GM12891 (cell line): ENCODE measurements at regions not wholly inside any gene's neighbourhood (a gene's known extent, or its start where the extent isn't known, plus 50 kb on each side); places are given as distances from the start of the nearest gene placed in this dataset.
A peak's percentile ranks its signal among the peaks of the same experiment; 100 is the strongest.

Source experiments
- DNase-seq: peaks from one replicate; pipeline ENCODE4 v3.0.0; 2011; ENCODE audit warnings: low spot score; ENCODE audit not compliant: insufficient read length
- FAIRE-seq: peaks from 2 replicates; lab custom pipeline; 2011; peaks lifted over from hg19 to GRCh38; lab: Jason Lieb, UNC
- PAX5 ChIP-seq: IDR thresholded peaks from 2 replicates; pipeline ENCODE4 v1.6.1; 2011; ENCODE audit warnings: low read length, moderate library complexity, mild to moderate bottlenecking; ENCODE audit not compliant: insufficient read depth, severe bottlenecking
- POLR2A ChIP-seq: IDR thresholded peaks from 2 replicates; pipeline ENCODE4 v1.6.1; 2011; ENCODE audit warnings: low read depth, low read length, control low read depth
- POLR2AphosphoS5 ChIP-seq: IDR thresholded peaks from 2 replicates; pipeline ENCODE4 v1.6.1; 2011; ENCODE audit warnings: low read depth, low read length, control low read depth
- POU2F2 ChIP-seq: IDR thresholded peaks from 2 replicates; pipeline ENCODE4 v1.6.1; 2011; ENCODE audit warnings: low read depth, mild to moderate bottlenecking, control low read depth, low read length, moderate library complexity
- SPI1 ChIP-seq: IDR thresholded peaks from 2 replicates; pipeline ENCODE4 v1.6.1; 2011; ENCODE audit warnings: low read depth, low read length, control low read depth
- TAF1 ChIP-seq: IDR thresholded peaks from 2 replicates; pipeline ENCODE4 v1.6.1; 2011; ENCODE audit warnings: low read depth, low read length, control low read depth

- TF ChIP-seq POU2F2 (no peak), TAF1 (no peak), SPI1 (no peak), PAX5 (no peak), POLR2A (no peak), POLR2AphosphoS5 (no peak)
- FAIRE-seq (no peak), DNase-seq (no peak)
These were observed 70.2 kb upstream of the BCOR start for GRCh38 chrX:40167850-40168479.

GRCh38 chrX:40167233-40167849 lies 69.6 kb upstream of the BCOR start:
- no peak for FAIRE-seq
- no peak for DNase-seq
- TF ChIP-seq POU2F2: no peak
- TF ChIP-seq PAX5: no peak
- no peak for TF ChIP-seq TAF1
- TF ChIP-seq POLR2A: no peak
- no peak for TF ChIP-seq POLR2AphosphoS5
- TF ChIP-seq SPI1: no peak

GRCh38 chrX:40166582-40166981 lies 68.8 kb upstream of the BCOR start:
- DNase-seq: no peak
- TF ChIP-seq SPI1: no peak
- no peak for TF ChIP-seq PAX5
- TF ChIP-seq POLR2AphosphoS5: no peak
- no peak for TF ChIP-seq POLR2A
- no peak for TF ChIP-seq TAF1
- TF ChIP-seq POU2F2: no peak
- FAIRE-seq: no peak

GRCh38 chrX:40165861-40166260 lies 68.1 kb upstream of the BCOR start:
- TF ChIP-seq POU2F2 (no peak), SPI1 (no peak), POLR2AphosphoS5 (no peak), POLR2A (no peak), TAF1 (no peak), PAX5 (no peak)
- FAIRE-seq: no peak
- no peak for DNase-seq

- DNase-seq (no peak), FAIRE-seq (no peak)
- TF ChIP-seq PAX5: no peak
- TF ChIP-seq SPI1: no peak
- TF ChIP-seq POU2F2: no peak
- no peak for TF ChIP-seq TAF1
- no peak for TF ChIP-seq POLR2AphosphoS5
- TF ChIP-seq POLR2A: no peak
These were observed 67.4 kb upstream of the BCOR start for GRCh38 chrX:40165206-40165605.

- FAIRE-seq (no peak), DNase-seq (no peak)
- TF ChIP-seq POU2F2 (no peak), SPI1 (no peak), PAX5 (no peak), POLR2AphosphoS5 (no peak), POLR2A (no peak), TAF1 (no peak)
These were observed 67.0 kb upstream of the BCOR start for GRCh38 chrX:40164751-40165150.

- peak; percentile 66 for FAIRE-seq
- no peak for DNase-seq
- no peak for TF ChIP-seq TAF1
- peak; percentile 23 for TF ChIP-seq PAX5
These were observed 60.4 kb upstream of the BCOR start for GRCh38 chrX:40158036-40158706.

GRCh38 chrX:40157228-40158035 lies 59.7 kb upstream of the BCOR start:
- DNase-seq (no peak), FAIRE-seq (peak; percentile 20)
- TF ChIP-seq PAX5: no peak
- no peak for TF ChIP-seq POU2F2
- TF ChIP-seq POLR2A: no peak
- TF ChIP-seq SPI1: no peak
- no peak for TF ChIP-seq TAF1
- TF ChIP-seq POLR2AphosphoS5: no peak

GRCh38 chrX:40156470-40157227 lies 58.9 kb upstream of the BCOR start:
- TF ChIP-seq TAF1: no peak
- no peak for TF ChIP-seq POLR2AphosphoS5
- TF ChIP-seq POLR2A: no peak
- TF ChIP-seq POU2F2: no peak
- no peak for TF ChIP-seq SPI1
- no peak for TF ChIP-seq PAX5
- no peak for FAIRE-seq
- DNase-seq: no peak
